Epithelial cell of proximal tubule (primary cell): ENCODE measurements at regions not wholly inside any gene's neighbourhood (a gene's known extent, or its start where the extent isn't known, plus 50 kb on each side); places are given as distances from the start of the nearest gene placed in this dataset.

Experiments used
- DNase-seq: peaks from one replicate; pipeline ENCODE4 v3.0.0-alpha.2; 2011; ENCODE audit warnings: low read depth
- H3K4me3 ChIP-seq: 2 replicates; pipeline ENCODE4 v1.5.1; 2011; ENCODE audit warnings: low read depth, mild to moderate bottlenecking, low read length
- CTCF ChIP-seq: conservative IDR thresholded peaks from 2 replicates; pipeline ENCODE4 v1.5.1; 2012; ENCODE audit warnings: low read depth, mild to moderate bottlenecking, low read length

DNA sequence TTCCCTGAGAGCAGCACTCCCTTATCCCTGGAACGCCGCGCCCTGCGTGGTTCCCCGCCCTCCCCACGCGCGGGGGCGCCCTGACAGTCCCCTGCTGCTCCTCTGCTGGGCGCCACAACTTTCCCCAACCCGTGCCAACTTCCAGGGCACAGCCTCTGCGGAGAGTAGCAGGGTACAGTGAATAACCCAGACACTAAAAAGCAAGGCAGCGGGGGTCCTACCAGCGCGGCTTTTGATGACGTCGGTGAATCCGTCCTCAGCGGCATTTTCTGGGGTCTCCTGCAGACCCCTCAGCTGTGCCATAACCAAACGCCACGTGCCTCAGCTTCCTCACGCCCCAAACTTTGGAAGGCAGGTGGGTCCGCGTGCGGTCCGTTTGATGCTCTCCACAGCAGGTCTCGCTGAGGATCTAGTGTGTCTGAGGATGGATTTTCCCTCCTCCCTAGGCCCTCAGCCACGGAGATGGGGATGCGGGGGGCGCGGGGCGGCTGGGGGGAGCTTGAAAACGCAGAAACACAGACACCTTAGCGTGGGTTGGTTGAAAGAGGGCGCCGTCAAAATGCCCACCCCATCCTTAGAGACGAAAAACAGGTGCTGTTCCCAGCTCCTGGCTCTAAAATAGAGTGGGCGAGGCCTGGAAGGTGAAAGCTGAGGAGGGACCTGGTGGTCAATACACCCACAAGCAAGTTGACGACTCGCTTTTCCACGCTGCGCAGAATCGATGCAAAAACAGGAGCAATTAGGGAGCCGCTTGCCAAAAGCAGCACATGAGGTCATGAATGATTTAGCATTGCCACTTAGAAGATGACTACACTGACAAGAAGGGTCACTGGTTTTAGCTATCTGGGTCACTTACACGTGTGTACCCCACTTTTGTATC lies 405.6 kb downstream of the FAM47A start:
- no peak for DNase-seq
- peak overlapping the region; percentile 49 for H3K4me3 ChIP-seq
- TF ChIP-seq CTCF: no peak

- TF ChIP-seq CTCF: no peak
- DNase-seq: no peak
- H3K4me3 ChIP-seq: peak overlapping the region; percentile 49
These were observed 406.4 kb downstream of the FAM47A start for GRCh38 chrX:33725535-33726210.

GRCh38 chrX:33721927-33722326 lies 410.2 kb downstream of the FAM47A start:
- TF ChIP-seq CTCF: no peak

DNA sequence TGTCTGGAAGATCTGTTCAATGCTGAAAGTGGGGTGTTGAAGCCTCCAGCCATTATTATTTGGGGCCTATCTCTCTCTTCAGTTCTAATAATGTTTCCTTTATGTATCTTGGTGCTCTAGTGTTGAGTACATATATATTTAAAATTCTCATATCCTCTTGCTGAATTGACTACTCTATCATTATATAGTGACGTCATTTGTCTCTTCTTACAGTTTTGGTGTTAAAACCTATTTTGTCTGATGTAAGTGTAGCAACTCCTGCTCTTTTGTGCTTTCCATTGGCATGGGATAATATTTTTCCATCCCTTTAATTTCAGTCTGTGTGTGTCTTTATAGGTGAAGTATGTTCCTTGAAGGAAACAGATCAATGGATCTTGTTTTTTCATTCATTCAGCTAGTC lies 446.0 kb downstream of the FAM47A start:
- no peak for DNase-seq
- no peak for TF ChIP-seq CTCF
- H3K4me3 ChIP-seq: no peak overlapping the region

More at GRCh38 chrX:33721927-33722326, 410.2 kb downstream of the FAM47A start:
- no peak for DNase-seq
- H3K4me3 ChIP-seq: no peak overlapping the region
